Endothelial cell of umbilical vein (primary cell): ENCODE measurements at regions not wholly inside any gene's neighbourhood (a gene's known extent, or its start where the extent isn't known, plus 50 kb on each side); places are given as distances from the start of the nearest gene placed in this dataset.

Experiments
- BruUV-seq: library from RNA; stranded (reverse); fragments of 400-500 nt; replicated peaks from 2 replicates; lab custom pipeline; 2021; lab: Mats Ljungman, UMichigan
- CTCF ChIA-PET: fragments of 300-600, 350-600 bp; sonication (Branson Sonifier 250); formaldehyde crosslinking; loops from one replicate; lab custom pipeline; 2021; ENCODE audit warnings: antibody characterized with exemption, inconsistent platforms; lab: Charles Lee
- POLR2A ChIA-PET: fragments of 300-600, 350-600 bp; sonication (Branson Sonifier 250); formaldehyde crosslinking; loops from one replicate; lab custom pipeline; 2021; ENCODE audit warnings: antibody characterized with exemption, inconsistent platforms; lab: Charles Lee
- DNase-seq: peaks from one replicate; pipeline ENCODE4 v3.0.0-alpha.2; 2011; ENCODE audit warnings: low read depth, low spot score
- FAIRE-seq: peaks from 2 replicates; lab custom pipeline; 2011; peaks lifted over from hg19 to GRCh38; lab: Jason Lieb, UNC
- H2AFZ ChIP-seq: 2 replicates; pipeline ENCODE4 v1.6.0; 2012; ENCODE audit warnings: low read depth, low read length, control low read depth, inconsistent platforms
- H3K27ac ChIP-seq: 2 replicates; pipeline ENCODE4 v1.5.1; 2011; ENCODE audit warnings: low read depth, mild to moderate bottlenecking, control low read depth, low read length, moderate library complexity; ENCODE audit not compliant: insufficient read depth
- H3K27me3 ChIP-seq, 2 experiments: 2 replicates each; pipeline versions ENCODE4 v1.6.0 to v1.6.1; 2011; ENCODE audit warnings: low read length in 2 of 2, mixed read lengths in 1 of 2; ENCODE audit not compliant: control insufficient read depth in 2 of 2, insufficient read depth in 2 of 2
- H3K36me3 ChIP-seq, 2 experiments: 2 replicates in 1 of 2; 3 replicates in 1 of 2; pipeline ENCODE4 v1.5.1; 2011; ENCODE audit warnings: low read length in 2 of 2, mild to moderate bottlenecking in 1 of 2, moderate library complexity in 1 of 2; ENCODE audit not compliant: control insufficient read depth in 2 of 2, insufficient read depth in 2 of 2; ENCODE audit errors: extremely low read depth in 1 of 2
- H3K4me1 ChIP-seq: 3 replicates; pipeline ENCODE4 v1.5.1; 2011; ENCODE audit warnings: mild to moderate bottlenecking, low read length; ENCODE audit not compliant: control insufficient read depth, insufficient read depth; ENCODE audit errors: extremely low read depth
- H3K4me2 ChIP-seq: 2 replicates; pipeline ENCODE4 v1.6.1; 2011; ENCODE audit warnings: low read length, control low read depth, mixed read lengths; ENCODE audit not compliant: insufficient read depth
- H3K4me3 ChIP-seq, 3 experiments: fragments of 200-600 bp in 1 of 3; sonication (generic), shearing (Covaris generic) in 1 of 3; replicated peaks in 1 of 3; 2 replicates each; pipeline ENCODE4 v1.5.1; 2011 to 2016; ENCODE audit warnings: control low read depth in 3 of 3, low read length in 3 of 3, mild to moderate bottlenecking in 2 of 3, inconsistent platforms in 1 of 3, low read depth in 1 of 3, moderate library complexity in 1 of 3; ENCODE audit not compliant: insufficient read depth in 1 of 3
- H3K79me2 ChIP-seq: 2 replicates; pipeline ENCODE4 v1.6.0; 2012; ENCODE audit warnings: low read length, inconsistent platforms; ENCODE audit not compliant: control insufficient read depth, insufficient read depth
- H3K9ac ChIP-seq: replicated peaks from 2 replicates; pipeline ENCODE3; 2011; ENCODE audit warnings: low read length, control low read depth; ENCODE audit not compliant: insufficient read depth; ENCODE audit errors: extremely low read depth
- H3K9me1 ChIP-seq: replicated peaks from 3 replicates; pipeline ENCODE4 v1.6.0; 2011; ENCODE audit warnings: mild to moderate bottlenecking, low read length; ENCODE audit not compliant: control insufficient read depth, insufficient read depth; ENCODE audit errors: extremely low read depth
- H3K9me3 ChIP-seq: replicated peaks from 2 replicates; pipeline ENCODE4 v1.5.1; 2012; ENCODE audit warnings: low read length, inconsistent platforms; ENCODE audit not compliant: control insufficient read depth, insufficient read depth
- H4K20me1 ChIP-seq: replicated peaks from 2 replicates; pipeline ENCODE3; 2011; ENCODE audit warnings: mild to moderate bottlenecking, low read length; ENCODE audit not compliant: control insufficient read depth, insufficient read depth; ENCODE audit errors: extremely low read depth
- EZH2 ChIP-seq: IDR thresholded peaks from 2 replicates; pipeline ENCODE4 v1.6.1; 2012; ENCODE audit warnings: borderline replicate concordance, low read depth, mild to moderate bottlenecking, moderate library complexity, low read length, inconsistent platforms; ENCODE audit not compliant: severe bottlenecking
- FOS ChIP-seq: IDR thresholded peaks from 2 replicates; pipeline ENCODE4 v1.6.1; 2011; ENCODE audit warnings: mild to moderate bottlenecking, low read length, moderate library complexity, borderline replicate concordance; ENCODE audit not compliant: insufficient read depth
- GATA2 ChIP-seq: IDR thresholded peaks from 2 replicates; pipeline ENCODE4 v1.7.0; 2011; ENCODE audit warnings: low read depth, mild to moderate bottlenecking, moderate library complexity, mixed read lengths, low read length; ENCODE audit not compliant: insufficient read length, insufficient read depth
- JUN ChIP-seq: IDR thresholded peaks from 2 replicates; pipeline ENCODE4 v1.6.1; 2011; ENCODE audit warnings: borderline replicate concordance, low read depth; ENCODE audit not compliant: insufficient read length, insufficient read depth
- MYC ChIP-seq: IDR thresholded peaks from one replicate; pipeline ENCODE4 v1.6.1; 2011; ENCODE audit warnings: mild to moderate bottlenecking, low read depth, low read length
- POLR2A ChIP-seq: IDR thresholded peaks from 2 replicates; pipeline ENCODE4 v1.6.1; 2012; ENCODE audit warnings: low read depth, mild to moderate bottlenecking, control low read depth, low read length
- POLR2AphosphoS5 ChIP-seq: IDR thresholded peaks from 2 replicates; pipeline ENCODE4 v1.6.1; 2012; ENCODE audit warnings: low read depth, mild to moderate bottlenecking, control low read depth, low read length, moderate library complexity; ENCODE audit not compliant: insufficient read depth
- dilution Hi-C: fragments of 300-500 bp; cut with MboI; formaldehyde crosslinking; loops from one replicate; pipeline ENCODE4 v1.15.0; 2019; ENCODE audit warnings: low sequenced_read_pairs; ENCODE audit not compliant: extremely low pct_ligation_motif_present
- intact Hi-C: fragments of 100-400 bp; cut with micrococcal nuclease; formaldehyde crosslinking; loops from one replicate; pipeline ENCODE4 v1.10.0; 2022
- TF ChIP-seq, protein P1 (sequence below), 2 donors: IDR thresholded peaks; 1 replicate in 1 of 2; 2 replicates in 1 of 2; pipeline ENCODE4 v1.5.1; 2011; ENCODE audit warnings: low read length in 2 of 2, mild to moderate bottlenecking in 2 of 2, moderate library complexity in 2 of 2, control low read depth in 1 of 2, inconsistent platforms in 1 of 2, low read depth in 1 of 2; ENCODE audit not compliant: insufficient read depth in 1 of 2; ENCODE audit errors: extremely low read depth in 1 of 2
- TF ChIP-seq, protein P2 (sequence below): IDR thresholded peaks from 2 replicates; pipeline ENCODE4 v1.6.1; 2011; ENCODE audit not compliant: insufficient read depth, insufficient read length

DNA sequence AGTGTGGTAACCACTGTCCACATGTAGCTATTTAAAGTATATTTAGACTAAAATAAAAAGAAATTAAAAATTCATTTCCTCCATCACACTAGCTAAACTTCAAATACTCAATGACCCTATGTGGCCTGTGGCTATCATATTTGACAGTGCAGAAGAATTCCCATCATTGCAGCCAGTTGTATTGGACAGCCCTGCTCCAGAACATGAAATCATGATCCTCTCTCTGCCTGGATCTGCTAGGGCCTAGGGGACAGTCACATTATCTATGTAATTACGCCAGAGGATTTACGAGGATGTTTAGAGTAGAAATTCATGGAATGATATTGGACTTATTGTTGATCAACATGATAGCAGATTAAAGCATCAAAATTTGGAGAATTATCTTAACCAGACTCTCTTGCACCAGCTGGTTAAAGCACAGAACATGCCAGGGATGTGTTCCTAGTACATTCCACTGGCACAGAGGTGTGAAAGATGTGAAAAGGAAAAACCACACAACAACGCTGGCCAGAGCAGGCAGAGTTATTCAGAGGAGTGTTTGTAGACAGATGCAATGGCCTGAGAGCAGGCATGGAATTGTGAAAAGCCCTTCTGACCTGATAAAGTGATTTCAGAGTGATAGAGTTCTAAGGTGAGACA, 108.9 kb upstream of the STARD13 start:
- BruUV-seq = no TSS peak
- H3K4me3 ChIP-seq = no peak overlapping the region
- H3K9me3 ChIP-seq = no peaks in the 10 kb centered on the region
- H3K9me1 ChIP-seq = no peaks in the 10 kb centered on the region
- CTCF ChIA-PET = interaction anchor here (1.3 kb wide), 1 partner anchor 11 kb away, joined by 4 read pairs; no protein-coding TSS in a partner anchor
- TF ChIP-seq, protein P1, sequence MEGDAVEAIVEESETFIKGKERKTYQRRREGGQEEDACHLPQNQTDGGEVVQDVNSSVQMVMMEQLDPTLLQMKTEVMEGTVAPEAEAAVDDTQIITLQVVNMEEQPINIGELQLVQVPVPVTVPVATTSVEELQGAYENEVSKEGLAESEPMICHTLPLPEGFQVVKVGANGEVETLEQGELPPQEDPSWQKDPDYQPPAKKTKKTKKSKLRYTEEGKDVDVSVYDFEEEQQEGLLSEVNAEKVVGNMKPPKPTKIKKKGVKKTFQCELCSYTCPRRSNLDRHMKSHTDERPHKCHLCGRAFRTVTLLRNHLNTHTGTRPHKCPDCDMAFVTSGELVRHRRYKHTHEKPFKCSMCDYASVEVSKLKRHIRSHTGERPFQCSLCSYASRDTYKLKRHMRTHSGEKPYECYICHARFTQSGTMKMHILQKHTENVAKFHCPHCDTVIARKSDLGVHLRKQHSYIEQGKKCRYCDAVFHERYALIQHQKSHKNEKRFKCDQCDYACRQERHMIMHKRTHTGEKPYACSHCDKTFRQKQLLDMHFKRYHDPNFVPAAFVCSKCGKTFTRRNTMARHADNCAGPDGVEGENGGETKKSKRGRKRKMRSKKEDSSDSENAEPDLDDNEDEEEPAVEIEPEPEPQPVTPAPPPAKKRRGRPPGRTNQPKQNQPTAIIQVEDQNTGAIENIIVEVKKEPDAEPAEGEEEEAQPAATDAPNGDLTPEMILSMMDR (IDR thresholded peaks at IDR 0.05; ENCODE audit: extremely low read depth in 1 of 2, insufficient read depth in 1 of 2, low read depth in 1 of 2, low read length in 2 of 2) = no peak
- TF ChIP-seq JUN (no peak), FOS (no peak), GATA2 (no peak), EZH2 (no peak), MYC (no peak), POLR2AphosphoS5 (no peak), POLR2A (no peak)
- TF ChIP-seq, protein P2, sequence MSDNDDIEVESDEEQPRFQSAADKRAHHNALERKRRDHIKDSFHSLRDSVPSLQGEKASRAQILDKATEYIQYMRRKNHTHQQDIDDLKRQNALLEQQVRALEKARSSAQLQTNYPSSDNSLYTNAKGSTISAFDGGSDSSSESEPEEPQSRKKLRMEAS = no peak
- peak overlapping the region; percentile 37 for H2AFZ ChIP-seq
- H3K27me3 ChIP-seq = no peaks in the 10 kb centered on the region
- FAIRE-seq (no peak), DNase-seq (no peak)
- H3K27ac ChIP-seq = no peak overlapping the region
- intact Hi-C loops = no loop called here
- H3K4me2 ChIP-seq = no peak overlapping the region
- no peak overlapping the region for H3K9ac ChIP-seq
- no peaks in the 10 kb centered on the region for H3K36me3 ChIP-seq
- H4K20me1 ChIP-seq = no peaks in the 10 kb centered on the region
- POLR2A ChIA-PET = no interaction called here
- H3K79me2 ChIP-seq = no peaks in the 10 kb centered on the region
- dilution Hi-C loops = no loop called here
- H3K4me1 ChIP-seq = no peaks in the 10 kb centered on the region
